GM12878 (cell line): ENCODE measurements at regions not wholly inside any gene's neighbourhood (a gene's known extent, or its start where the extent isn't known, plus 50 kb on each side); places are given as distances from the start of the nearest gene placed in this dataset.

Experiments
- ATAC-seq: fragments of 200-7000 bp; cut with Tn5 transposase; 3 replicates; pipeline ENCODE4 v1.9.1; 2020; ENCODE audit warnings: mild to moderate bottlenecking, moderate library complexity
- BruUV-seq: library from RNA; stranded (reverse); fragments of 400-500 nt; replicated peaks from 2 replicates; lab custom pipeline; 2021; lab: Mats Ljungman, UMichigan
- CTCF ChIA-PET: fragments of 300-600 bp; sonication (Branson Sonifier 250); formaldehyde crosslinking; extraction: SDS; loops from one replicate; lab custom pipeline; 2021; ENCODE audit warnings: inconsistent platforms; lab: Yijun Ruan, JAX
- POLR2A ChIA-PET: fragments of 350-600 bp; formaldehyde crosslinking; extraction: SDS; loops from one replicate; lab custom pipeline; 2021; ENCODE audit warnings: inconsistent platforms; lab: Charles Lee
- RAD21 ChIA-PET: fragments of 300-600 bp; sonication (Branson Sonifier 250); formaldehyde crosslinking; loops from one replicate; lab custom pipeline; 2023; ENCODE audit warnings: antibody characterized with exemption; ENCODE audit not compliant: unreplicated experiment; lab: Charles Lee
- SMC1A ChIA-PET: fragments of 300-600 bp; sonication (Branson Sonifier 250); formaldehyde crosslinking; loops from one replicate; lab custom pipeline; 2023; ENCODE audit not compliant: unreplicated experiment, uncharacterized antibody; lab: Charles Lee
- DNase-seq: peaks from one replicate; pipeline ENCODE4 v3.0.0-alpha.2; 2011; ENCODE audit warnings: low read depth, low spot score
- FAIRE-seq: peaks from 3 replicates; lab custom pipeline; 2011; peaks lifted over from hg19 to GRCh38; lab: Jason Lieb, UNC
- H2AFZ ChIP-seq: 2 replicates; pipeline ENCODE4 v1.6.0; 2011; ENCODE audit warnings: low read depth, low read length, control low read depth; ENCODE audit not compliant: control insufficient read depth
- H3K27ac ChIP-seq: 2 replicates; pipeline ENCODE4 v1.5.1; 2011; ENCODE audit warnings: control low read depth; ENCODE audit not compliant: control insufficient read depth, insufficient read depth
- H3K27me3 ChIP-seq, 2 experiments: replicated peaks in 1 of 2; 2 replicates each; pipeline versions ENCODE4 v1.6.0 to v1.6.1; 2011; ENCODE audit warnings: low read length in 1 of 2; ENCODE audit not compliant: control insufficient read depth in 2 of 2, insufficient read depth in 2 of 2
- H3K36me3 ChIP-seq, 2 experiments: 2 replicates each; pipeline ENCODE4 v1.5.1; 2011; ENCODE audit warnings: low read length in 1 of 2; ENCODE audit not compliant: control insufficient read depth in 2 of 2, insufficient read depth in 2 of 2
- H3K4me1 ChIP-seq: 2 replicates; pipeline ENCODE4 v1.6.1; 2011; ENCODE audit warnings: mild to moderate bottlenecking, low read length, moderate library complexity, mixed read lengths; ENCODE audit not compliant: control insufficient read depth, insufficient read depth
- H3K4me2 ChIP-seq: 2 replicates; pipeline ENCODE4 v1.6.0; 2011; ENCODE audit warnings: control low read depth; ENCODE audit not compliant: control insufficient read depth, insufficient read depth
- H3K4me3 ChIP-seq: fragments of 200-600 bp; sonication (generic); 2 replicates; pipeline ENCODE4 v1.5.1; 2016
- H3K79me2 ChIP-seq: 2 replicates; pipeline ENCODE4 v1.6.0; 2011; ENCODE audit warnings: low read length; ENCODE audit not compliant: control insufficient read depth, insufficient read depth
- H3K9ac ChIP-seq: 2 replicates; pipeline ENCODE4 v1.8.0; 2011; ENCODE audit warnings: low read length, control low read depth, mixed read lengths; ENCODE audit not compliant: control insufficient read depth, insufficient read depth
- H3K9me3 ChIP-seq: replicated peaks from 3 replicates; pipeline ENCODE4 v1.5.1; 2011; ENCODE audit warnings: mild to moderate bottlenecking, low read length; ENCODE audit not compliant: control insufficient read depth, insufficient read depth
- H4K20me1 ChIP-seq: 2 replicates; pipeline ENCODE4 v1.6.0; 2011; ENCODE audit not compliant: control insufficient read depth, insufficient read depth
- BMI1 ChIP-seq: fragments of 450-650 bp; IDR thresholded peaks from 2 replicates; pipeline ENCODE4 v1.6.1; 2016; ENCODE audit warnings: mild to moderate bottlenecking, moderate library complexity, borderline replicate concordance
- JUND ChIP-seq: IDR thresholded peaks from 2 replicates; pipeline ENCODE4 v1.6.1; 2012; ENCODE audit warnings: low read depth, mild to moderate bottlenecking, low read length, improper control_type of control experiment, moderate library complexity
- PBX3 ChIP-seq: IDR thresholded peaks from 2 replicates; pipeline ENCODE4 v1.6.1; 2011; ENCODE audit warnings: mild to moderate bottlenecking, low read depth, low read length, moderate library complexity; ENCODE audit not compliant: insufficient replicate concordance
- POLR2AphosphoS5 ChIP-seq: IDR thresholded peaks from 2 replicates; pipeline ENCODE4 v1.6.1; 2011; ENCODE audit warnings: mild to moderate bottlenecking, low read length, inconsistent platforms
- SMARCA5 ChIP-seq: fragments of 450-650 bp; IDR thresholded peaks from 2 replicates; pipeline ENCODE4 v1.6.1; 2017; ENCODE audit warnings: mild to moderate bottlenecking
- SREBF1 ChIP-seq: IDR thresholded peaks from 2 replicates; pipeline ENCODE4 v1.6.1; 2012; ENCODE audit warnings: mild to moderate bottlenecking, low read length
- TAF1 ChIP-seq: IDR thresholded peaks from 2 replicates; pipeline ENCODE4 v1.6.1; 2011; ENCODE audit warnings: mild to moderate bottlenecking, low read depth, low read length, borderline replicate concordance
- WGBS: methylation state at CpG from one replicate; pipeline ENCODE4 v1.1.6; 2016; ENCODE audit warnings: low lambda C conversion rate; ENCODE audit not compliant: insufficient replicate concordance, insufficient coverage; ENCODE audit errors: missing lambda C conversion rate; 5-methylcytosine and 5-hydroxymethylcytosine counted together
- in situ Hi-C: fragments of 300-500 bp; cut with MboI; formaldehyde crosslinking; loops from 9 replicates; pipeline ENCODE4 v1.14.3; 2018; ENCODE audit warnings: mixed read lengths
- intact Hi-C: fragments of 100-400 bp; cut with micrococcal nuclease; formaldehyde crosslinking; loops from one replicate; pipeline ENCODE4 v1.14.2; 2022; ENCODE audit not compliant: unreplicated experiment
- TF ChIP-seq, protein P1 (sequence below): fragments of 450-650 bp; IDR thresholded peaks from 2 replicates; pipeline ENCODE4 v1.6.1; 2017; ENCODE audit warnings: antibody characterized with exemption, mild to moderate bottlenecking, moderate library complexity

GRCh38 chr1:47661040-47661439 lies 223.2 kb downstream of the FOXD2 start (continued):
- TF ChIP-seq PBX3 = no peak
- no peak for TF ChIP-seq TAF1
- TF ChIP-seq SMARCA5 = no peak
- TF ChIP-seq, protein P1, sequence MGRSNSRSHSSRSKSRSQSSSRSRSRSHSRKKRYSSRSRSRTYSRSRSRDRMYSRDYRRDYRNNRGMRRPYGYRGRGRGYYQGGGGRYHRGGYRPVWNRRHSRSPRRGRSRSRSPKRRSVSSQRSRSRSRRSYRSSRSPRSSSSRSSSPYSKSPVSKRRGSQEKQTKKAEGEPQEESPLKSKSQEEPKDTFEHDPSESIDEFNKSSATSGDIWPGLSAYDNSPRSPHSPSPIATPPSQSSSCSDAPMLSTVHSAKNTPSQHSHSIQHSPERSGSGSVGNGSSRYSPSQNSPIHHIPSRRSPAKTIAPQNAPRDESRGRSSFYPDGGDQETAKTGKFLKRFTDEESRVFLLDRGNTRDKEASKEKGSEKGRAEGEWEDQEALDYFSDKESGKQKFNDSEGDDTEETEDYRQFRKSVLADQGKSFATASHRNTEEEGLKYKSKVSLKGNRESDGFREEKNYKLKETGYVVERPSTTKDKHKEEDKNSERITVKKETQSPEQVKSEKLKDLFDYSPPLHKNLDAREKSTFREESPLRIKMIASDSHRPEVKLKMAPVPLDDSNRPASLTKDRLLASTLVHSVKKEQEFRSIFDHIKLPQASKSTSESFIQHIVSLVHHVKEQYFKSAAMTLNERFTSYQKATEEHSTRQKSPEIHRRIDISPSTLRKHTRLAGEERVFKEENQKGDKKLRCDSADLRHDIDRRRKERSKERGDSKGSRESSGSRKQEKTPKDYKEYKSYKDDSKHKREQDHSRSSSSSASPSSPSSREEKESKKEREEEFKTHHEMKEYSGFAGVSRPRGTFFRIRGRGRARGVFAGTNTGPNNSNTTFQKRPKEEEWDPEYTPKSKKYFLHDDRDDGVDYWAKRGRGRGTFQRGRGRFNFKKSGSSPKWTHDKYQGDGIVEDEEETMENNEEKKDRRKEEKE = no peak
- no peak for TF ChIP-seq BMI1
- TF ChIP-seq, all 136 proteins: peak for 0

DNA sequence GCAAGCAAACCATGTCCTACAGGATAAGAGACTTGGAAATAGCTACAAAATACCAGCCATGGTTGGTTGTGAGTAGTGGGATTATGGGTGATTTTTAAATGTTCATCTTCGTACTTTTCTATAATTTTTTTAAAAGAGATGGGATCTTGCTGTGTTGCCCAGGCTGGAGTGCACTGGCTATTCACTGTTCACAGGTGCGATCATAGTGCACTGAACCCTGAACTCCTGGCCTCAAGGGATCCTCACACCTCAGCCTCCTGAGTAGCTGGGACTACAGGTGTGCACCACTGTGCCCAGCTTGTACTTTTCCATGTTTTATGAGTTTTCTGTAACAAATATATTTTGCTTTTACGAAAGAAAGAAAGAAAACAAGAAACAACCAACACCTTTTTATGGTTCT lies 224.2 kb downstream of the FOXD2 start:
- Histone ChIP-seq H3K4me3 (no peak overlapping the region), H3K79me2 (no peaks in the 10 kb centered on the region), H3K4me2 (no peak overlapping the region), H3K36me3 (no peaks in the 10 kb centered on the region), H3K27ac (no peak overlapping the region), H3K9ac (no peak overlapping the region), H3K4me1 (no peaks in the 10 kb centered on the region), H4K20me1 (no peaks in the 10 kb centered on the region), H2AFZ (no peak overlapping the region), H3K9me3 (no peaks in the 10 kb centered on the region; the same call in 2 of the 3 replicates), H3K27me3 (no peaks in the 10 kb centered on the region; a peak in 2 of 4 replicates)
- ChIA-PET CTCF (no interaction called here), SMC1A (no interaction called here), POLR2A (no interaction called here), RAD21 (no interaction called here)
- intact Hi-C loops (no loop called here), in situ Hi-C loops (no loop called here)
- BruUV-seq = no TSS peak
- no peak for FAIRE-seq
- 21% methylated on average over 3 of the region's 3 CpGs for WGBS
- no peak for DNase-seq
- ATAC-seq = no peak
- TF ChIP-seq SREBF1 (no peak), JUND (no peak), POLR2AphosphoS5 (no peak)
